ENCODE measurements at regions not wholly inside any gene's neighbourhood (a gene's known extent, or its start where the extent isn't known, plus 50 kb on each side); places are given as distances from the start of the nearest gene placed in this dataset.

- TF ChIP-seq, protein P1, sequence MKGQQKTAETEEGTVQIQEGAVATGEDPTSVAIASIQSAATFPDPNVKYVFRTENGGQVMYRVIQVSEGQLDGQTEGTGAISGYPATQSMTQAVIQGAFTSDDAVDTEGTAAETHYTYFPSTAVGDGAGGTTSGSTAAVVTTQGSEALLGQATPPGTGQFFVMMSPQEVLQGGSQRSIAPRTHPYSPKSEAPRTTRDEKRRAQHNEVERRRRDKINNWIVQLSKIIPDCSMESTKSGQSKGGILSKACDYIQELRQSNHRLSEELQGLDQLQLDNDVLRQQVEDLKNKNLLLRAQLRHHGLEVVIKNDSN (IDR thresholded peaks at IDR 0.05) = no peak
- no peak for TF ChIP-seq TCF12 (IDR thresholded peaks at IDR 0.05; ENCODE audit: low read depth)
- TF ChIP-seq FOXM1 (IDR thresholded peaks at IDR 0.05; ENCODE audit: borderline replicate concordance, low read depth) = no peak
- TF ChIP-seq EGR1 (IDR thresholded peaks at IDR 0.05) = no peak
- TF ChIP-seq EP300 (IDR thresholded peaks at IDR 0.05; ENCODE audit: borderline replicate concordance) = no peak
- TF ChIP-seq NFIC (IDR thresholded peaks at IDR 0.05) = no peak
- TF ChIP-seq, protein P2, sequence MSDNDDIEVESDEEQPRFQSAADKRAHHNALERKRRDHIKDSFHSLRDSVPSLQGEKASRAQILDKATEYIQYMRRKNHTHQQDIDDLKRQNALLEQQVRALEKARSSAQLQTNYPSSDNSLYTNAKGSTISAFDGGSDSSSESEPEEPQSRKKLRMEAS (IDR thresholded peaks at IDR 0.05) = no peak
- no peak for TF ChIP-seq REST (IDR thresholded peaks at IDR 0.05; ENCODE audit: low read depth)
- TF ChIP-seq TEAD4 (IDR thresholded peaks at IDR 0.05) = no peak
These were observed 92.0 kb upstream of the GBE1 start for GRCh38 chr3:81853431-81853830.
